Endothelial cell of umbilical vein (primary cell): ENCODE measurements at regions not wholly inside any gene's neighbourhood (a gene's known extent, or its start where the extent isn't known, plus 50 kb on each side); places are given as distances from the start of the nearest gene placed in this dataset.

ENCODE experiments used
- BruUV-seq: library from RNA; stranded (reverse); fragments of 400-500 nt; replicated peaks from 2 replicates; lab custom pipeline; 2021; lab: Mats Ljungman, UMichigan
- CTCF ChIA-PET: fragments of 300-600, 350-600 bp; sonication (Branson Sonifier 250); formaldehyde crosslinking; loops from one replicate; lab custom pipeline; 2021; ENCODE audit warnings: antibody characterized with exemption, inconsistent platforms; lab: Charles Lee
- POLR2A ChIA-PET: fragments of 300-600, 350-600 bp; sonication (Branson Sonifier 250); formaldehyde crosslinking; loops from one replicate; lab custom pipeline; 2021; ENCODE audit warnings: antibody characterized with exemption, inconsistent platforms; lab: Charles Lee
- DNase-seq: peaks from one replicate; pipeline ENCODE4 v3.0.0-alpha.2; 2011; ENCODE audit warnings: low read depth, low spot score
- FAIRE-seq: peaks from 2 replicates; lab custom pipeline; 2011; peaks lifted over from hg19 to GRCh38; lab: Jason Lieb, UNC
- H2AFZ ChIP-seq: 2 replicates; pipeline ENCODE4 v1.6.0; 2012; ENCODE audit warnings: low read depth, low read length, control low read depth, inconsistent platforms
- H3K27ac ChIP-seq: 2 replicates; pipeline ENCODE4 v1.5.1; 2011; ENCODE audit warnings: low read depth, mild to moderate bottlenecking, control low read depth, low read length, moderate library complexity; ENCODE audit not compliant: insufficient read depth
- H3K27me3 ChIP-seq, 2 experiments: 2 replicates each; pipeline versions ENCODE4 v1.6.0 to v1.6.1; 2011; ENCODE audit warnings: low read length in 2 of 2, mixed read lengths in 1 of 2; ENCODE audit not compliant: control insufficient read depth in 2 of 2, insufficient read depth in 2 of 2
- H3K36me3 ChIP-seq, 2 experiments: 2 replicates in 1 of 2; 3 replicates in 1 of 2; pipeline ENCODE4 v1.5.1; 2011; ENCODE audit warnings: low read length in 2 of 2, mild to moderate bottlenecking in 1 of 2, moderate library complexity in 1 of 2; ENCODE audit not compliant: control insufficient read depth in 2 of 2, insufficient read depth in 2 of 2; ENCODE audit errors: extremely low read depth in 1 of 2
- H3K4me1 ChIP-seq: 3 replicates; pipeline ENCODE4 v1.5.1; 2011; ENCODE audit warnings: mild to moderate bottlenecking, low read length; ENCODE audit not compliant: control insufficient read depth, insufficient read depth; ENCODE audit errors: extremely low read depth
- H3K4me2 ChIP-seq: 2 replicates; pipeline ENCODE4 v1.6.1; 2011; ENCODE audit warnings: low read length, control low read depth, mixed read lengths; ENCODE audit not compliant: insufficient read depth
- H3K4me3 ChIP-seq, 3 experiments: fragments of 200-600 bp in 1 of 3; sonication (generic), shearing (Covaris generic) in 1 of 3; replicated peaks in 1 of 3; 2 replicates each; pipeline ENCODE4 v1.5.1; 2011 to 2016; ENCODE audit warnings: control low read depth in 3 of 3, low read length in 3 of 3, mild to moderate bottlenecking in 2 of 3, inconsistent platforms in 1 of 3, low read depth in 1 of 3, moderate library complexity in 1 of 3; ENCODE audit not compliant: insufficient read depth in 1 of 3
- H3K79me2 ChIP-seq: 2 replicates; pipeline ENCODE4 v1.6.0; 2012; ENCODE audit warnings: low read length, inconsistent platforms; ENCODE audit not compliant: control insufficient read depth, insufficient read depth
- H3K9ac ChIP-seq: replicated peaks from 2 replicates; pipeline ENCODE3; 2011; ENCODE audit warnings: low read length, control low read depth; ENCODE audit not compliant: insufficient read depth; ENCODE audit errors: extremely low read depth
- H3K9me1 ChIP-seq: replicated peaks from 3 replicates; pipeline ENCODE4 v1.6.0; 2011; ENCODE audit warnings: mild to moderate bottlenecking, low read length; ENCODE audit not compliant: control insufficient read depth, insufficient read depth; ENCODE audit errors: extremely low read depth
- H3K9me3 ChIP-seq: replicated peaks from 2 replicates; pipeline ENCODE4 v1.5.1; 2012; ENCODE audit warnings: low read length, inconsistent platforms; ENCODE audit not compliant: control insufficient read depth, insufficient read depth
- H4K20me1 ChIP-seq: replicated peaks from 2 replicates; pipeline ENCODE3; 2011; ENCODE audit warnings: mild to moderate bottlenecking, low read length; ENCODE audit not compliant: control insufficient read depth, insufficient read depth; ENCODE audit errors: extremely low read depth
- CTCF ChIP-seq, 2 donors: IDR thresholded peaks; 1 replicate in 1 of 2; 2 replicates in 1 of 2; pipeline ENCODE4 v1.5.1; 2011; ENCODE audit warnings: low read length in 2 of 2, mild to moderate bottlenecking in 2 of 2, moderate library complexity in 2 of 2, control low read depth in 1 of 2, inconsistent platforms in 1 of 2, low read depth in 1 of 2; ENCODE audit not compliant: insufficient read depth in 1 of 2; ENCODE audit errors: extremely low read depth in 1 of 2
- EZH2 ChIP-seq: IDR thresholded peaks from 2 replicates; pipeline ENCODE4 v1.6.1; 2012; ENCODE audit warnings: borderline replicate concordance, low read depth, mild to moderate bottlenecking, moderate library complexity, low read length, inconsistent platforms; ENCODE audit not compliant: severe bottlenecking
- FOS ChIP-seq: IDR thresholded peaks from 2 replicates; pipeline ENCODE4 v1.6.1; 2011; ENCODE audit warnings: mild to moderate bottlenecking, low read length, moderate library complexity, borderline replicate concordance; ENCODE audit not compliant: insufficient read depth
- GATA2 ChIP-seq: IDR thresholded peaks from 2 replicates; pipeline ENCODE4 v1.7.0; 2011; ENCODE audit warnings: low read depth, mild to moderate bottlenecking, moderate library complexity, mixed read lengths, low read length; ENCODE audit not compliant: insufficient read length, insufficient read depth
- JUN ChIP-seq: IDR thresholded peaks from 2 replicates; pipeline ENCODE4 v1.6.1; 2011; ENCODE audit warnings: borderline replicate concordance, low read depth; ENCODE audit not compliant: insufficient read length, insufficient read depth
- MAX ChIP-seq: IDR thresholded peaks from 2 replicates; pipeline ENCODE4 v1.6.1; 2011; ENCODE audit not compliant: insufficient read depth, insufficient read length
- MYC ChIP-seq: IDR thresholded peaks from one replicate; pipeline ENCODE4 v1.6.1; 2011; ENCODE audit warnings: mild to moderate bottlenecking, low read depth, low read length
- POLR2A ChIP-seq: IDR thresholded peaks from 2 replicates; pipeline ENCODE4 v1.6.1; 2012; ENCODE audit warnings: low read depth, mild to moderate bottlenecking, control low read depth, low read length
- POLR2AphosphoS5 ChIP-seq: IDR thresholded peaks from 2 replicates; pipeline ENCODE4 v1.6.1; 2012; ENCODE audit warnings: low read depth, mild to moderate bottlenecking, control low read depth, low read length, moderate library complexity; ENCODE audit not compliant: insufficient read depth
- dilution Hi-C: fragments of 300-500 bp; cut with MboI; formaldehyde crosslinking; loops from one replicate; pipeline ENCODE4 v1.15.0; 2019; ENCODE audit warnings: low sequenced_read_pairs; ENCODE audit not compliant: extremely low pct_ligation_motif_present
- intact Hi-C: fragments of 100-400 bp; cut with micrococcal nuclease; formaldehyde crosslinking; loops from one replicate; pipeline ENCODE4 v1.10.0; 2022

- intact Hi-C loops (no loop called here), dilution Hi-C loops (no loop called here)
- POLR2A ChIA-PET = no interaction called here
- Histone ChIP-seq H3K27ac (no peak overlapping the region), H3K4me2 (no peak overlapping the region), H3K79me2 (no peaks in the 10 kb centered on the region), H4K20me1 (no peaks in the 10 kb centered on the region), H3K9me1 (no peaks in the 10 kb centered on the region), H3K4me1 (no peaks in the 10 kb centered on the region), H3K27me3 (peaks cover 0 to 3% of the 10 kb centered on the region in 2 experiments), H3K36me3 (no peaks in the 10 kb centered on the region), H3K9me3 (no peaks in the 10 kb centered on the region), H2AFZ (no peak overlapping the region), H3K4me3 (no peak overlapping the region), H3K9ac (no peak overlapping the region)
- no TSS peak for BruUV-seq
- FAIRE-seq = no peak
- DNase-seq = no peak
- no peak for TF ChIP-seq EZH2
- no peak for TF ChIP-seq GATA2
- no peak for TF ChIP-seq POLR2A
- TF ChIP-seq JUN = no peak
- no peak for TF ChIP-seq POLR2AphosphoS5
- no peak for TF ChIP-seq MAX
- TF ChIP-seq FOS = no peak
- no peak for TF ChIP-seq MYC
- TF ChIP-seq CTCF (IDR thresholded peaks at IDR 0.05; ENCODE audit: extremely low read depth in 1 of 2, insufficient read depth in 1 of 2, low read depth in 1 of 2, low read length in 2 of 2) = no peak
- CTCF ChIA-PET = interaction anchor here (1.2 to 2.7 kb wide), 2 partner anchors 20 to 263 kb away, joined by 3 to 9 read pairs; no protein-coding TSS in a partner anchor
Observed at GRCh38 chr11:22559416-22559815, 66.2 kb downstream of the FANCF start.
